ENCODE measurements at regions not wholly inside any gene's neighbourhood (a gene's known extent, or its start where the extent isn't known, plus 50 kb on each side); places are given as distances from the start of the nearest gene placed in this dataset.

GRCh38 chr5:39515881-39516280 is 91.1 kb upstream of the DAB2 start:
- TF ChIP-seq CTCF (IDR thresholded peaks at IDR 0.05) (no peak), POLR2A (IDR thresholded peaks at IDR 0.05) (no peak), POLR2AphosphoS5 (IDR thresholded peaks at IDR 0.05) (no peak), EP300 (IDR thresholded peaks at IDR 0.05) (no peak)
